ENCODE measurements at regions not wholly inside any gene's neighbourhood (a gene's known extent, or its start where the extent isn't known, plus 50 kb on each side); places are given as distances from the start of the nearest gene placed in this dataset.

DNA sequence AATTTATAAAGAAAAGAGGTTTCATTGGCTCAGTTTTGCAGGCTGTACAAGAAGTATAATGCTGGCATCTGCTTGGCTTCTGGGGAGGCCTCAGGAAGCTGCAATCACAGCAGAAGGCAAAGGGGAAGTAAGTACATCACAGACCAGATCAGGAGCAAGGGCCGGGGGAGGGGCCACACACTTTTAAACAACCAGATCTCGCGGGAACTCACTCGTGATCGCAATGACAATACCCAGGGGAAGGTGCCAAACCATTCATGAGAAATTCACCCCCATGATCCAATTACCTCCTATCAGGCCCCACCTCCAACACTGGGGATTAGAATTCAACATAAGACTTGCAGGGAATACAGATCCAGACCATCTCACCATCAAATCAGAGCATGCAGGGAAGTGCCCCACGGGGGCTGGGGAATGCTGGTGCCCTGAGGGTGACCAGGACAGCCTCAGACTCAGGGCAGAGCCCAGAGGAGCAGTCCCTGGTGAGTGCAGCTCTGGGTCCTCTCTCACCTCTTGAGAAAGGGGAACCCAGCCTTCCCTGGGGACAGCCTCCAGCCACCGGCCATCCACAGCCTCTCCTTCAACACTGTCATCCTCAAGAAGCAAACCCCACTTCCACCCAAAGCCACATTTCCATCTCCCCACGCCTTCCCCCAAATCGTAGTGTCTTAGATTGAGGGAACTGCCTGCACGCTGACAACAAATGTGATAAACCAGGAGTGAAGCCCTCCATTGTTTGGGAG, 80.7 kb downstream of the ANKRD60 start:
- H3K18ac ChIP-seq (ENCODE audit: insufficient read length, low read depth, low read length), result no peak overlapping the region
- H3T11ph ChIP-seq (ENCODE audit: low read length), result no peak overlapping the region
- TF ChIP-seq, protein P1, sequence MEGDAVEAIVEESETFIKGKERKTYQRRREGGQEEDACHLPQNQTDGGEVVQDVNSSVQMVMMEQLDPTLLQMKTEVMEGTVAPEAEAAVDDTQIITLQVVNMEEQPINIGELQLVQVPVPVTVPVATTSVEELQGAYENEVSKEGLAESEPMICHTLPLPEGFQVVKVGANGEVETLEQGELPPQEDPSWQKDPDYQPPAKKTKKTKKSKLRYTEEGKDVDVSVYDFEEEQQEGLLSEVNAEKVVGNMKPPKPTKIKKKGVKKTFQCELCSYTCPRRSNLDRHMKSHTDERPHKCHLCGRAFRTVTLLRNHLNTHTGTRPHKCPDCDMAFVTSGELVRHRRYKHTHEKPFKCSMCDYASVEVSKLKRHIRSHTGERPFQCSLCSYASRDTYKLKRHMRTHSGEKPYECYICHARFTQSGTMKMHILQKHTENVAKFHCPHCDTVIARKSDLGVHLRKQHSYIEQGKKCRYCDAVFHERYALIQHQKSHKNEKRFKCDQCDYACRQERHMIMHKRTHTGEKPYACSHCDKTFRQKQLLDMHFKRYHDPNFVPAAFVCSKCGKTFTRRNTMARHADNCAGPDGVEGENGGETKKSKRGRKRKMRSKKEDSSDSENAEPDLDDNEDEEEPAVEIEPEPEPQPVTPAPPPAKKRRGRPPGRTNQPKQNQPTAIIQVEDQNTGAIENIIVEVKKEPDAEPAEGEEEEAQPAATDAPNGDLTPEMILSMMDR (conservative IDR thresholded peaks at IDR 0.05), result no peak
- no peak for DNase-seq
- H3K4me1 Mint-ChIP-seq, result peaks cover 18 to 19% of the 10 kb centered on the region in 2 experiments
- 0 out of 7 replicates have a peak overlapping the region, but pooled peaks of 1 of the 3 experiments have one; percentile 27 for H3K27ac Mint-ChIP-seq
- H2BK120ac ChIP-seq (ENCODE audit: low read depth, low read length, poor library complexity, severe bottlenecking), result no peak overlapping the region
- peaks cover 3% of the 10 kb centered on the region for H3K23me2 ChIP-seq (ENCODE audit: insufficient read length, low read depth, low read length, poor library complexity, severe bottlenecking)
- no peaks in the 10 kb centered on the region for H4K20me1 ChIP-seq (ENCODE audit: control insufficient read depth, insufficient read depth, insufficient read length)
- H3K23ac ChIP-seq (ENCODE audit: insufficient read length, low read depth, low read length), result no peak overlapping the region
- no peak overlapping the region for H2AFZ ChIP-seq (ENCODE audit: low read length)
- no peak overlapping the region for H4K5ac ChIP-seq (ENCODE audit: insufficient read length, low read depth, low read length)
- H3K4me1 ChIP-seq (ENCODE audit: insufficient read depth, low read length), result no peaks in the 10 kb centered on the region
- H3K9me3 Mint-ChIP-seq, result peaks cover 4% of the 10 kb centered on the region in 2 experiments
- no peak overlapping the region for H2AK5ac ChIP-seq (ENCODE audit: insufficient read length, low read length)
- H4K8ac ChIP-seq (replicated peaks; ENCODE audit: insufficient read length, low read depth, low read length), result no peak overlapping the region
- H3K56ac ChIP-seq (ENCODE audit: insufficient read length, low read depth, low read length), result no peak overlapping the region
- H3K4me2 ChIP-seq (ENCODE audit: insufficient read depth, insufficient read length, low read length), result no peak overlapping the region
- no peak overlapping the region for H3K27ac ChIP-seq (ENCODE audit: insufficient read length, low read depth, low read length)
- H2BK12ac ChIP-seq (ENCODE audit: insufficient read length, low read depth, low read length), result no peak overlapping the region
- H3K79me1 ChIP-seq (ENCODE audit: insufficient read depth, low read depth, low read length, poor library complexity, severe bottlenecking), result no peaks in the 10 kb centered on the region
- H2BK15ac ChIP-seq (ENCODE audit: low read depth, low read length), result no peak overlapping the region
- no peak overlapping the region for H2BK20ac ChIP-seq (ENCODE audit: low read depth, low read length, poor library complexity, severe bottlenecking)
- H3K27me3 ChIP-seq (ENCODE audit: insufficient read depth, low read length), result no peaks in the 10 kb centered on the region; the same call in 1 of the 2 replicates
- H2BK5ac ChIP-seq (ENCODE audit: insufficient read length, low read length), result no peak overlapping the region
- H3K4me3 Mint-ChIP-seq, result no peak overlapping the region; a peak in 1 of 5 replicates
- H4K91ac ChIP-seq (ENCODE audit: insufficient read length, low read depth, low read length), result no peak overlapping the region
- H3K14ac ChIP-seq (ENCODE audit: insufficient read depth, low read length), result no peak overlapping the region
- no peak overlapping the region for H3K4ac ChIP-seq (ENCODE audit: low read depth, low read length)
- H3K9ac ChIP-seq (ENCODE audit: extremely low read depth, insufficient read length, low read length), result no peak overlapping the region
- no peaks in the 10 kb centered on the region for H3K9me3 ChIP-seq (ENCODE audit: control insufficient read depth, low read depth, low read length)
- H3K36me3 Mint-ChIP-seq (ENCODE audit: insufficient read depth in 1 of 3, low read depth in 3 of 3), result no peaks in the 10 kb centered on the region; a peak in 1 of 7 replicates
- no peaks in the 10 kb centered on the region for H3K79me2 ChIP-seq (ENCODE audit: insufficient read depth, low read length)
- H3K27me3 Mint-ChIP-seq (ENCODE audit: low read depth), result peaks cover 53% of the 10 kb centered on the region
- WGBS (ENCODE audit: extremely low coverage, insufficient read length, low lambda C conversion rate), result no CpG with 5 or more reads among the region's 10 CpGs
